ENCODE measurements at regions not wholly inside any gene's neighbourhood (a gene's known extent, or its start where the extent isn't known, plus 50 kb on each side); places are given as distances from the start of the nearest gene placed in this dataset.
"Not testable (repeated sequence)": the region's sequence is repeated elsewhere in the genome, so short reads cannot be mapped to it uniquely, and the experiment has no call there.

DNA sequence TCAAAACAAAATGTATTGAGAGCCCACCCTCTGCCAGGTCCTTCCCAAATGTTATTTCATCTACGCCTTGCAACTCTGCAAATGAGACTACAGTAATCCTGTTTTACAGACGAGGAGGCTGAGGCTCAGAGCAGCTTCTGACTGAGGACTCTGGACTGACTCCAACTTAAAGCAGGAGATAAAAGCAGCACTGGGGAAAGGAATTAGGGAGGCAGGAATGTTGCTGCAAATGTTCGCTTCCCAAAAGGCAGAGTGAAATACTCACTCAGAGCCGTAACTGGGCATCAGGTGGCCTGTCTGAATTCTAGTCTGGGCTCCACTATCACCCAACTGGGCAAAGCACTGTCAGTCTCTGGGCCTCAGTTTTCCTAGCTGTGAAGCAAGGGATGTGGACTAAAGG is 94.7 kb upstream of the SRD5A3 start:
- DNase-seq (ENCODE audit: low read depth, low spot score) = peak; percentile 38

DNA sequence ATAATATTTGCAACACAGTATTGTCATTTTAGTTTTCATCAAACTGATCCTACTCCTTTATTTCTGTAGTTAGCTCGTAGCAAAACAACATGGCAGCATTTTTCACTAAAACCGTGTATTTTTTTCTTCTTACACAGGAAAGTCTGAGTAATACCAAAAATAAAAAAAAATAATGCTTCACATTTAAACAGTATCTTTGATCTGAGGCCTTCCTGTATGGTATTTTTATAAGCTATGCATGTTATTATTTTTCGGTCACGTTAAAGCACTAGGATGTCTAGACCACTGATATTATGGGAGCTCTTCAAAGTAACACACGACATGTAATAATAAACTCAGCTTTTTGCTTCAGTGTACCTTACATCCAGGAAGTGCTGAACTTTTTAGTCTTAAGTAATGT is 94.1 kb upstream of the SRD5A3 start:
- DNase-seq (ENCODE audit: low read depth, low spot score) = no peak

DNA sequence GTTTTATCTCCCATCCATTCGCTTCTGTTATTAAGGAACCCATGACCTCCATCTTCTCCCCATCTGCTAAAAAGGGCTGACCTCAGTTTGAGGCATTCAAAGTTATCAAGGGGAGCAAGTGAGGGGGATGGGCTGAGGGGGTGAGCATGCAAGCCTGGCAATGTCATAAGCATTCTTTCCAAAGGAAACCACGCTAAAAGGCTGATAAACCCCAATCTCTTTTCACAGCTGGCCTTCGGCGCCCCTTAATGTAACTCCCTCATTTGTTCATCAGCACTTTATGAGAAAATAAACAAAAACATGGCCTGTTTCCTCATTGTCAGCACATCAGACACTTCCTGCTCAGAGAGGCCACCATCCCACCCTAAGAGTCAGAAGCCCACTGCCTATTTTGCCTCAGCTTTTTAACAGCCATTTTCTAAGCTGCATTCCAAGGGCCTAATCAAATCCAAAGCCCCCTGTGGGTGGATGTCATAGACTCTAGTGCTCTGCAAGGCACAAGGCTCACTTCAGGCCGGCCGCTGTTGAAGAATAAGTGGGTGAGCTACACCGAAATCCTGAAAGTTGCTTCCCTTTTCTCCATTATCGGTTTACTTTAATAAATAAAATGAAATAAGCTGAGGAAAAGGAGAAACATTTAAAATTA is 92.0 kb upstream of the SRD5A3 start:
- no peak for DNase-seq (ENCODE audit: low read depth, low spot score)

DNA sequence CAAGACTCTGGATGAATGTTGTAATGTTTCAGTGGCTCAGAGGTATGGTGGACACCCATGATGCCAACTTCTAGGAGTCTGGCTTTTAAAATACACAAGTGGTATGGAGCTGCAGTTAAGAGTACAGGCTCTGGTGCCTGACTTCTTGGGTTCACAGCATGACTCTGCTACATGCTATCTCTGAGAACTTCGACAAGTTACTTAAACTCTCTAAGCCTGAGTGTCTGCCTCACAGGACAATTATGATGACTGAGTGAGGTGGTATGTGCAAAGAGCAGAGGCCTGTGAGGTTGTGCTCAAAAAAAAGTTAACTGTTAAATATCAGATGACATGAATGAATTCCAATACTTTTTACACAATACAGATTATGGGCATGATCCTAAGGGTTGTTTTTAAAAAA is 90.9 kb upstream of the SRD5A3 start:
- peak; percentile 47 for DNase-seq (ENCODE audit: low read depth, low spot score)

DNA sequence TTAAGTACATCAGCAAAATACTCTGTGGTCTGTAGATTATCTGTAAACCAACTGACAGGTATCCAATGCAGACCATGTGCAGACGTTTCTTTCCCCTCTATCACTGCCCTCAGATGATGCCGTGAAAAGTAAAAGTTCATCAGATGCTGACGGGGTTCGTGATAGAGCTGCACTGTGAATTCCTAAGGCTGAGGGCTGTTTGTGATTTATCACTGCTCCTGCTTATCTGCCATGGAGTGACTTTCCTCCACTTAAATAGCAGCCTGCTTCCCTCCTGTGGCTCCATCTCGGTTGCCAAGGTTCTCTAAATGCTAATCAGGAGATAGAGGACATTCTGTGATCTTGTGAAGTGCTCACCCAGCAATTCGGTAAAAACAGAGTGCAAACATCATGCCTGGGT is 89.3 kb upstream of the SRD5A3 start:
- DNase-seq (ENCODE audit: low read depth, low spot score) = no peak

DNA sequence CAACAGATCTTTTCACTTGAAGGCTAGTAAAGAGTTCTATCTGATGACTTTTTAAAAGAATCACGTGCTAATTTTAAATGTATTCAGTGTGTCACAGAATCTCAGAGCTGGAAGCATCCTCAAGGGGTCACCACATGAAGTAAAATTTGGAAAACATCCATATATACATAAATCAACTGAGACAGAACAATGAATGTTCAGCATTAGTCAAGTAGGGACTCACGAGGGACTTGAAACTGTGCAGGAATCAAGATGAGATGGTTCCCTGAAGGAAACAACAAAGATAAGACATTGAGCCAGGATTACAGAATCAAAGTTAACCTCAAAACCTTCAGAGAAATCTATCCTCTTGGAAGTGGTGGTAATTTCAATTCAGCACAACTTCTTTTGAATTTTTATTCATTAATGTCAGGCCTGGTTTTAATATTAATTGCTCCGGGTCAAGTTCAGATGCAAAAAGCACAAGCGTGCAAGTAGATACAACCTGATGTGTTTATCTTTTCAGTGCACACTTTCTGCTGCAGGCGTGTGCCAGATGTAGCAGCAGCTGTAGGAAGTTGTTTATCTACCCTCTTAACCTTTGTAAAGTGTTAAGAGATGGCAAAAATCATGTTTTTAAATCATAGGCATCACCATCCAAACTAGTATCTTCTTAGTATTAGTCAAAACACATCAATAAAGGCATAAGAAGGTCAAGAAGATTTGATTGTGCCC is 87.7 kb upstream of the SRD5A3 start:
- no peak for DNase-seq (ENCODE audit: low read depth, low spot score)

DNA sequence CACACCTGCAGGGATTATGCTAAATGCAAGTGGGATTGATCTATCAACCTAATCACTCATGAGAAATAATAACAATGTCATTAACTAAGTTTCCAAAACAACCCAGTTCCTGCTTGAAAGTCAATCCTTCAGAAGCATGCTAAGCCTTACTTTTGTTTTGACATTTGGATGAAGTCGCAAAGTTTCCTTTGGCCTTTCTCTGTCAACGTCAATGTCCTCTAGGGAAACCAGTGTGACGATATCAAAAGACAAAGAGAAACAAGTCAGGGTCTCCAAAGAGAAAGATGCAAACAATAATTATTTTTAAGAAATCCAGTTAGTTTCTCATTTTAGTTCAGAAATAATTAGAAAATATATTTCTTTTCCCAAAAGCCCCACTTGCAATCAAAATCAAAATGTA is 86.7 kb upstream of the SRD5A3 start:
- DNase-seq (ENCODE audit: low read depth, low spot score) = no peak

DNA sequence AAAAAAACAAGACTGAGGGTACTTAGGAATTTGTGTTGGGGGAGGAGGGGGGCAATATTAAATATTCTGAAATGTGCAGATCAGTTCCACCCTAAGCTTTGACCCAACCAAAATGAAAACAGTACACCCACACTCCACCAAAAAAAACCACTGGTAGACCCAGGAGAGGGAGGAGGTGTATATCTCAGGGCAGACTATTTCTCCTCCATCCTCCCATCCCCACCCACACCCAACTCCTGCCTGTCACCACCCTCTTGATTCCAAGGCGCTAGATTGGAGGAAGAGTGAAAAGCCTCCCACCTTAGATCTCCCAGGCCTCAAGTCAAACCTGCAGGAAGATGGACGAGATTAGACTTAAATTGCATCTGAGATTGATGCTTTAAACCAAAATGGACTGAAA is 76.6 kb upstream of the SRD5A3 start:
- no peak for DNase-seq (ENCODE audit: low read depth, low spot score)

DNA sequence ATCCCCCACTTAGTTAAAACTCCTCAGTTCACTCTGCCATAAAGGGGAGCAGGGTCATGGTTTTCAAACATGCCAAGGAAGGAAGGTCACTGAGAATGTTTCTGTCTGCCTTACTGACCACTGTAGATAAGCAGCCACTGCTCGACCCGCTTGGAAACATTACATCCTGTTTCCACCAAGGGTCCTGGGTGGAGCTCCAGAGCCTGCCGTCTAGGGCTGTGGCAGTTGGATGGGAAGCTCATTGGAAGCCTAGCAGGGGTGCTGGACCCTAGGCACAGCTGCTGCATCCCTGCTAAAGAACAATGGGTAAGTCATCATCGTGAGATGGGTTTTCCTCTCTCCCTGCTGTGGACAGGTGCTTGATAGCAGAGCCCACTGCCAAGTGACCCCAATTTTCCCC is 76.0 kb upstream of the SRD5A3 start:
- DNase-seq (ENCODE audit: low read depth, low spot score) = no peak

DNA sequence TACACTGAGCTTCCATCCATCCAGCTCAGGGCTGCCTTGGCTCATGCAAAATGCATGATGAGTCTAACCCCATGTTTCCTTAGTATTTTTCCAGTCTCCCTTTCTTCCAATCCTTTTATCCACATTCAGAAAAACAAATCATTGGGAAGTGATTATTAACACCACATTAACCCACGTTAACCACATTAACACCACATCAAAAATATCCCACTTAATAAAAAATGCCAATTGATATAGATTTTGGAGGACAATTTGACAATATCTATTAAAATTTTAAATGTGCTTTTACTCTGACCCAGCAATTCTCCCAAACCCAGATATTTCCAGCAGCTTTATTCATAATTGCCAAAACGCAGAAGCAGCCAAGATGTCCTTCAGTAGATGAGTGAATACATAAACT is 75.6 kb upstream of the SRD5A3 start:
- DNase-seq (ENCODE audit: low read depth, low spot score) = no peak

DNA sequence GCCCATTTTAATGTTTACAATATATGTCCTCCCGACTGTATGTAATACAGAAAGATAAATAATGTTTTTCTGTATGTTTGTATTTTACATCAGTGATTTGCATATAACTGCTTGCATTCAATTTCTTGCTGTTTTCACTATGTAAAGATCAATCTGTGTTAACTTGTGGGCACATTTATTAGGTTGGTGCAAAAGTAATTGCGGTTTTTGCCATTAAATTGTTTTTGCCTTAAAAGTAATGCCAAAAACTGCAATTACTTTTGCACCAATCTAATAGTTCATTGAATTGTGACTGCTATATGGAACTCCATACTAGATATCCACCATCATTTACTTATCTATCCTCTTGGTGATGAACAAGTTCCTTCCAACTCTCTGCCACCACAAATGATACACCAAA is 73.9 kb upstream of the SRD5A3 start:
- DNase-seq (ENCODE audit: low read depth, low spot score) = no peak

DNA sequence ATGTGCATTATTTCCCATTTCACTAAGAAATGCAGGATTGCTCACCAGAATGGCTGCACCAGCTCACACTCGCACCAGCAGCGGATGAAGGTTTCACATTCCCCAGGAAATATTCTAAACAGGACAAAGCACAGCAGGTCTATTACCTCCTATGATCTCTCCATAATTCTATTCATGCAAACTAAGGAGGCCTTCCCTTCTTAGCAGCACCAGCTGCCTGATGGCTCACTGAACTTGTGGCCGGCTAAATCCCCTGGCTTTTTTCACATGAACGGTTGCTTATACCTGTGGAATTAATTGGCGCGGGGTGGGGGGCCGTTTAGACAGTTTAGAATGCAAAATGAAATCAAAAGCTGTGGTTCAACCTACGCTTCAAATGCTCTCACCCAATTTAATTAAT is 73.5 kb upstream of the SRD5A3 start:
- peak; percentile 49 for DNase-seq (ENCODE audit: low read depth, low spot score)

DNA sequence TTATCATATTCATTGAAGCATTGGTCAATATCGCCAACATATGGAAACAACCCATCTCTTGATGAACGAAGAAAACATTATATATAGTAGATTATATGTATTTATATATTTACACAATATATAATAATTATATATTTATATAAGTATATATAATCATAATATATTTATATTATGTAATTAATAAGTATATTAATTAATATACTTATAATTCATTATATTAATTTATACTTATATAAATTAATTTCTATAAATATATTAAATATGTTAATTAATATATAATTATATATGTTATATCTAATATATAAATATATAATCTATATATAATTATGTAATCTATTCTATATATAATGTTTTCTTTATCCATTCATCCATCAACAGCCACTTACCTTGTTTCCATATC is 69.0 kb upstream of the SRD5A3 start:
- DNase-seq (ENCODE audit: low read depth, low spot score) = no peak

DNA sequence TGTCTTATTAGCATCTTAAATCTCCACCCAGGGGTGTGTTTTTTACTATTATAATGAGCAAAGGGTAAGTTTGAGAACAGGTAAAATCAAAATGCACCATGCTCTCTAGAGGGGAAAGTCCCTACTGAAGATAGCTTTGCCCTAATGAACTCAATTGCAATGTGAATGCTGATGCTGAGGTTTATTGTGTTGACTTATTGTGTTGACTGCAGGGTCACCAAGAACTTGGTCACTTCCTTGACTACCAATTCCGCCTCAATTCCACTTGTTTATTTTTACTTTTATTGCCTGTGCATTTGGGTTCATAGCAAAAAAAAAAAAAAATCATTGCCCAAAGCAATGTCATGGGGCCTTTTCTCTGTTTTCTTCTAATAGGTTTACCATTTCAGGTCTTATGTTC is 67.7 kb upstream of the SRD5A3 start:
- no peak for DNase-seq (ENCODE audit: low read depth, low spot score)

DNA sequence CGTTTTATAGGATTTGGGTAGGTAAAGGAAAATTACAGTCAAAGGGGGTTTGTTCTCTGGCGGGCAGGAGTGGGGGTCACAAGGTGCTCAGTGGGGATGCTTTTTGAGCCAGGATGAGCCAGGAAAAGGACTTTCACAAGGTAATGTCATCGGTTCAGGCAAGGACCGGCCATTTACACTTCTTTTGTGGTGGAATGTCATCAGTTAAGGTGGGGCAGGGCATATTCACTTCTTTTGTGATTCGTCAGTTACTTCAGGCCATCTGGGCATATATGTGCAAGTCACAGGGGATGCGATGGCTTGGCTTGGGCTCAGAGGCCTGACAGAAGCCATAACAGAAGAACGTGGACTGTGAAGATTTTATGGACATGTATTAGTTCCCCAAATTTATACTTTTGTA is 65.6 kb upstream of the SRD5A3 start:
- not testable (repeated sequence) for DNase-seq (ENCODE audit: low read depth, low spot score)

DNA sequence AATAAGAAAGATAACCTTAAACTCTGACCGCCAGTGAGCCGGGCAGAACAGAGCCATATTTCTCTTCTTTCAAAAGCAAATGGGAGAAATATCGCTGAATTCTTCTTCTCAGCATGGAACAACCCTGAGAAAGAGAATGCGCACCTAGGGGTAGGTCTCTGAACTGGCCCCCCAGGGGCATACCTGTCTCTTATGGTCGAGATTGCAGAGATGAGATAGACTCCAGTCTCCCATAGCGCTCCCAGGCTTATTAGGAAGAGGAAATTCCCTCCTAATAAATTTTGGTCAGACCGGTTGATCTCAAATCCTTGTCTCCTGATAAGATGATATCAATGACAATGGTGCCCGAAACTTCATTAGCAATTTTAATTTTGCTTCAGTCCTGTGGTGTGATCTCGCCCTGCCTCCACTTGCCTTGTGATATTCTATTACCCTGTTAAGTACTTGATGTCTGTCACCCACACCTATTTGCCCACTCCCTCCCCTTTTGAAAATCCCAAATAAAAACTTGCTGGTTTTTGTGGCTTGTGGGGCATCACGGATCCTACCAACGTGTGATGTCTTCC is 64.8 kb upstream of the SRD5A3 start:
- DNase-seq (ENCODE audit: low read depth, low spot score) = not testable (repeated sequence)

DNA sequence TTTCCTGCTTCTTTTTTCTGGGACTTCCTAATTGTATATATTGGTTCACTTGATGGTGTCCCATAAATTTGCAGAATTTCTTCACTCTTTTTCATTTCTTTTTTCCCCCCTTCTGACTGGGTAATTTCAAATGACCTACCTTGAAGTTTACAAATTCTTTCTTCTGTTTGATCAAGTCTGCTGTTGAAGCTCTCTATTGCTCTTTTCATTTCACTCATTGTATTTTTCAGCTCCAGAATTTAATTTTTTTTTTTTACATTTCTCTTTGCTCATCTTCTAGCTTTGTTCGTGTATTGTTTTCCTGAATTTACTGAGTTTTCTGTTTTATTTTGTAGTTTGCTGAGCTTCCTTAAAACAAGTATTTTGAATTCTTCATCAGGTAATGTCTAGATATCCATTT is 61.7 kb upstream of the SRD5A3 start:
- no peak for DNase-seq (ENCODE audit: low read depth, low spot score)

DNA sequence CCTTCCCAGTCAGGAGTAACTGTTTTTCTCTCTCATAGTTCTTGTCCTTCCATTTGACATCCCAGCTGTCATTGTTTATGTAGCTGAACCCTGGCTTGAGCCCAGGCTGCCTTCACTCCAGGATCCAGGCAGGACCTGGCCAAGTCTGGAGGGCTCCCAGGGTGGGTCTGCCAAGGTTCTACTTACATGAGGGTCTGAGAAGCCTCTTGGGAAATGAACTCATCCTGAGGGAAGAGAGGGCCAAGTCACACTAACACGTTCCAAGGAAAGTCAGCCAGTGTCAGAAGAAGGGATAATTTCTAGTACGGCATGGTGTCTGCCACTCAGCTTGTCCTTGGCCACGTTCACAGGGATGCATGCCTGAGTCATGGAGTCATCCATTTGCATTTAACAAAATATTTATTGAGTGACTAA is 54.8 kb upstream of the SRD5A3 start:
- DNase-seq (ENCODE audit: low read depth, low spot score) = peak; percentile 63

DNA sequence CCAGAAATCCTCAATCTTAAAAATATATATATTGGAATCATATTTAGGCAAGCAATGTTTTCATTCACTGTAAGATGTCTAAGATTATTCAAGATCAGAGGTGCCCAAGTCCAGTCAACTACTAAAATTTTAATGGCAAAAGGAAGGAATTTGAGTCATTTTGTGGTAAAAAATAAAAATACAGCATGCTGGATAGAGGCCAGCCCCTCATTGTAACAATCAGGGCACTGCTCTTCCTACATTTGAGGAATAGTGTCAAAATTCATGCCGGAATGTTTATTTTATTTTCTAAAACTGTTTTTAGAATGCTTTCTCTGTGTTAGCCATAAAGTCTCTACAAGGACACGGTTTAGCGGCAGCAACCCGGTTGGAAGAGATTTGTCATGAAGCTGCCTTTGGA is 49.9 kb upstream of the SRD5A3 start:
- DNase-seq (ENCODE audit: low read depth, low spot score) = peak; percentile 18
